ENCODE measurements at regions not wholly inside any gene's neighbourhood (a gene's known extent, or its start where the extent isn't known, plus 50 kb on each side); places are given as distances from the start of the nearest gene placed in this dataset.

DNA sequence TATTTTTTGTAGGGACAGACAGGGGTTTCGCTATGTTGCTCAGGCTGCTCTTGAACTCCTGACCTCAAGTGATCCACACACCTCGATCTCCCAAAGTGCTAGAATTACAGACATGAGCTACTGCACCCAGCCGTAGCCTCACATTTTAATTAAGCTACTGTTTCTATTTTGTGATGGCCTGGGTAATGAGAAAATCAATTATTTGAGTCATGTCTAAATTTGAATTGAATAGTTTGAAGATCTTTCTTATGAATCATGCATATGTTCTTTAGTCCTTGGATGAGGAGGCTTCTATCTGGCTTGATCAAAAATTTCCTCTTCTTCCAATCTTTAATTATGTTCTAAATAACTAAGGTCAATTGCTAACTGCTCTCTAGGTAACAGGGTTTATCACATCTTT lies 175.0 kb downstream of the REEP3 start:
- TF ChIP-seq PPARA (CRISPR knock-in tag; IDR thresholded peaks at IDR 0.05; ENCODE audit: borderline replicate concordance) = no peak
- TF ChIP-seq ZFP3 (CRISPR knock-in tag; IDR thresholded peaks at IDR 0.05) = no peak
- TF ChIP-seq, protein P1, sequence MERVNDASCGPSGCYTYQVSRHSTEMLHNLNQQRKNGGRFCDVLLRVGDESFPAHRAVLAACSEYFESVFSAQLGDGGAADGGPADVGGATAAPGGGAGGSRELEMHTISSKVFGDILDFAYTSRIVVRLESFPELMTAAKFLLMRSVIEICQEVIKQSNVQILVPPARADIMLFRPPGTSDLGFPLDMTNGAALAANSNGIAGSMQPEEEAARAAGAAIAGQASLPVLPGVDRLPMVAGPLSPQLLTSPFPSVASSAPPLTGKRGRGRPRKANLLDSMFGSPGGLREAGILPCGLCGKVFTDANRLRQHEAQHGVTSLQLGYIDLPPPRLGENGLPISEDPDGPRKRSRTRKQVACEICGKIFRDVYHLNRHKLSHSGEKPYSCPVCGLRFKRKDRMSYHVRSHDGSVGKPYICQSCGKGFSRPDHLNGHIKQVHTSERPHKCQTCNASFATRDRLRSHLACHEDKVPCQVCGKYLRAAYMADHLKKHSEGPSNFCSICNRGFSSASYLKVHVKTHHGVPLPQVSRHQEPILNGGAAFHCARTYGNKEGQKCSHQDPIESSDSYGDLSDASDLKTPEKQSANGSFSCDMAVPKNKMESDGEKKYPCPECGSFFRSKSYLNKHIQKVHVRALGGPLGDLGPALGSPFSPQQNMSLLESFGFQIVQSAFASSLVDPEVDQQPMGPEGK (CRISPR knock-in tag; IDR thresholded peaks at IDR 0.05; ENCODE audit: borderline replicate concordance) = no peak
- TF ChIP-seq TOX (CRISPR knock-in tag; IDR thresholded peaks at IDR 0.05; ENCODE audit: borderline replicate concordance) = no peak
- no peak for TF ChIP-seq BACH2 (CRISPR knock-in tag; IDR thresholded peaks at IDR 0.05; ENCODE audit: borderline replicate concordance)
